ENCODE measurements at regions not wholly inside any gene's neighbourhood (a gene's known extent, or its start where the extent isn't known, plus 50 kb on each side); places are given as distances from the start of the nearest gene placed in this dataset.

DNA sequence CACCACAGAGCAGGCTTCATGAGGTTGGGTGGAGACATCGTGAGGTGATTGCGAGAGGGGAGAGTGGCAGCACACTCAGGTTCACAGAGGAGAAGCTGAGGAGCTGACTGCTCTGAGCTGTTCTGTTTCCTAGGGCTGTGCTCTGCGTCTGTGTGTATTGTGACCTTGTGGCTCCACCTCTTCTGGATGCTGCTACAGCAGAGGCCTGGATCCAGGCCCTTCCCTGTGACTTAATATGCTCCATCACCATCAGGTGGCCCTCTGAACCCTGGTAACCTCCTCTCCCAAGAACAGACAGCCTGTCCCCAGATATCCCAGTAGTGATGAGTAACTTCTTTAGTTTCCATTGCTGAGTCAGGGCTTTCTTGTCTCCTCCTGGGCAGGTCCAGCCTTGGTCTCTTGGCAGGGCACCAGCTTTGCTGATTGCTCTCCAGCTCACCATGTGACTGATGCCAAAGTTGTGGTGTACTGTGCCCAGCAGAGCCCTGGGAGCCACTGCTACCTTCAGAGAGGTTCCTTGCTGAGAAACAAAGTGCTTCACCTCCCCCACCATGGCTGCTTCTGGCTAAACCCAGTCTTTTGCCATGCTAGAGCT is 212.8 kb upstream of the CHD1 start:
- Histone ChIP-seq H3K27me3 (ENCODE audit: insufficient read depth, low read length, poor library complexity) (no peaks in the 10 kb centered on the region), H3K36me3 (ENCODE audit: insufficient read depth, low read length) (no peaks in the 10 kb centered on the region), H3K9ac (ENCODE audit: low read depth, low read length) (no peak overlapping the region), H2AFZ (ENCODE audit: low read depth, low read length) (no peak overlapping the region), H3K9me3 (ENCODE audit: insufficient read depth, low read length, severe bottlenecking) (no peaks in the 10 kb centered on the region), H3K4me2 (ENCODE audit: insufficient read depth, low read length) (no peak overlapping the region), H3K79me2 (ENCODE audit: insufficient read depth, low read length) (no peaks in the 10 kb centered on the region), H3K4me1 (ENCODE audit: insufficient read depth, low read length) (no peaks in the 10 kb centered on the region), H3K4me3 (ENCODE audit: low read depth in 1 of 2, low read length in 2 of 2) (no peak overlapping the region), H3K27ac (ENCODE audit: low read length) (no peak overlapping the region), H4K20me1 (ENCODE audit: insufficient read depth, low read length) (no peaks in the 10 kb centered on the region)
- TF ChIP-seq EZH2 (IDR thresholded peaks at IDR 0.05; ENCODE audit: borderline replicate concordance, low read depth, low read length, severe bottlenecking) (no peak), CTCF (IDR thresholded peaks at IDR 0.05; ENCODE audit: borderline replicate concordance, extremely low read depth, low read length, poor library complexity, severe bottlenecking) (no peak)
- DNase-seq = no peak
- ATAC-seq (ENCODE audit: insufficient read depth, low read depth) = no peak

- H3K27ac ChIP-seq (ENCODE audit: low read length) = no peak overlapping the region
- no peak overlapping the region for H3K9ac ChIP-seq (ENCODE audit: low read depth, low read length)
- H3K79me2 ChIP-seq (ENCODE audit: insufficient read depth, low read length) = no peaks in the 10 kb centered on the region
- H4K20me1 ChIP-seq (ENCODE audit: insufficient read depth, low read length) = no peaks in the 10 kb centered on the region
- H3K27me3 ChIP-seq (ENCODE audit: insufficient read depth, low read length, poor library complexity) = no peaks in the 10 kb centered on the region
- ATAC-seq (ENCODE audit: insufficient read depth, low read depth) (no peak), DNase-seq (no peak)
- no peaks in the 10 kb centered on the region for H3K9me3 ChIP-seq (ENCODE audit: insufficient read depth, low read length, severe bottlenecking)
- H2AFZ ChIP-seq (ENCODE audit: low read depth, low read length) = no peak overlapping the region
- no peak overlapping the region for H3K4me2 ChIP-seq (ENCODE audit: insufficient read depth, low read length)
- H3K4me3 ChIP-seq (ENCODE audit: low read depth in 1 of 2, low read length in 2 of 2) = no peak overlapping the region
- H3K4me1 ChIP-seq (ENCODE audit: insufficient read depth, low read length) = no peaks in the 10 kb centered on the region
- H3K36me3 ChIP-seq (ENCODE audit: insufficient read depth, low read length) = no peaks in the 10 kb centered on the region
- TF ChIP-seq EZH2 (IDR thresholded peaks at IDR 0.05; ENCODE audit: borderline replicate concordance, low read depth, low read length, severe bottlenecking) = no peak
- TF ChIP-seq CTCF (IDR thresholded peaks at IDR 0.05; ENCODE audit: borderline replicate concordance, extremely low read depth, low read length, poor library complexity, severe bottlenecking) = no peak
These were observed 210.1 kb upstream of the CHD1 start for GRCh38 chr5:99138911-99139310.

GRCh38 chr5:99133921-99134320 is 205.1 kb upstream of the CHD1 start:
- Histone ChIP-seq H3K4me1 (ENCODE audit: insufficient read depth, low read length) (no peaks in the 10 kb centered on the region), H3K4me3 (ENCODE audit: low read depth in 1 of 2, low read length in 2 of 2) (no peak overlapping the region), H3K4me2 (ENCODE audit: insufficient read depth, low read length) (no peak overlapping the region), H2AFZ (ENCODE audit: low read depth, low read length) (no peak overlapping the region), H3K9me3 (ENCODE audit: insufficient read depth, low read length, severe bottlenecking) (no peaks in the 10 kb centered on the region), H3K79me2 (ENCODE audit: insufficient read depth, low read length) (no peaks in the 10 kb centered on the region), H3K27ac (ENCODE audit: low read length) (no peak overlapping the region), H3K27me3 (ENCODE audit: insufficient read depth, low read length, poor library complexity) (no peaks in the 10 kb centered on the region), H3K9ac (ENCODE audit: low read depth, low read length) (no peak overlapping the region), H4K20me1 (ENCODE audit: insufficient read depth, low read length) (no peaks in the 10 kb centered on the region), H3K36me3 (ENCODE audit: insufficient read depth, low read length) (no peaks in the 10 kb centered on the region)
- no peak for TF ChIP-seq CTCF (IDR thresholded peaks at IDR 0.05; ENCODE audit: borderline replicate concordance, extremely low read depth, low read length, poor library complexity, severe bottlenecking)
- TF ChIP-seq EZH2 (IDR thresholded peaks at IDR 0.05; ENCODE audit: borderline replicate concordance, low read depth, low read length, severe bottlenecking) = no peak
- ATAC-seq (ENCODE audit: insufficient read depth, low read depth) = no peak
- DNase-seq = no peak
